SK-N-SH treated with all-trans-retinoic acid at 6 μM for 48 hours (cell line): ENCODE measurements at regions not wholly inside any gene's neighbourhood (a gene's known extent, or its start where the extent isn't known, plus 50 kb on each side); places are given as distances from the start of the nearest gene placed in this dataset.
"Not testable (repeated sequence)": the region's sequence is repeated elsewhere in the genome, so short reads cannot be mapped to it uniquely, and the experiment has no call there.

Source experiments
- ATAC-seq: fragments of 200-7000 bp; cut with Tn5 transposase; 3 replicates; pipeline ENCODE4 v1.9.1; 2020; ENCODE audit warnings: mild to moderate bottlenecking, moderate library complexity
- ARNTL ChIP-seq: fragments of 450-650 bp; formaldehyde crosslinking; IDR thresholded peaks from 2 replicates; pipeline ENCODE4 v1.5.0; 2020; ENCODE audit warnings: low read depth, mild to moderate bottlenecking, moderate library complexity, borderline replicate concordance
- CSDC2 ChIP-seq: fragments of 250-450 bp; sonication (Bioruptor Pico); IDR thresholded peaks from 2 replicates; pipeline ENCODE4 v1.5.0; 2020; ENCODE audit warnings: mild to moderate bottlenecking, moderate library complexity
- GLIS3 ChIP-seq: fragments of 250-450 bp; sonication (Bioruptor Pico); IDR thresholded peaks from 2 replicates; pipeline ENCODE4 v1.5.0; 2020; ENCODE audit warnings: mild to moderate bottlenecking, moderate library complexity
- ISL1 ChIP-seq: fragments of 250-450 bp; sonication (Bioruptor Pico); IDR thresholded peaks from 2 replicates; pipeline ENCODE4 v2.1.2; 2022; ENCODE audit warnings: mild to moderate bottlenecking, moderate library complexity
- OSR1 ChIP-seq: fragments of 250-450 bp; sonication (Bioruptor Pico); IDR thresholded peaks from 2 replicates; pipeline ENCODE4 v1.8.0; 2022; ENCODE audit warnings: moderate library complexity, mild to moderate bottlenecking, inconsistent platforms
- PPARA ChIP-seq: fragments of 250-450 bp; sonication (Bioruptor Pico); IDR thresholded peaks from 2 replicates; pipeline ENCODE4 v1.5.0; 2020; ENCODE audit warnings: mild to moderate bottlenecking, borderline replicate concordance
- RARB ChIP-seq: fragments of 250-450 bp; sonication (Bioruptor Pico); IDR thresholded peaks from 2 replicates; pipeline ENCODE4 v1.8.0; 2021; ENCODE audit warnings: mild to moderate bottlenecking, moderate library complexity
- SNAI2 ChIP-seq: fragments of 250-450 bp; sonication (Bioruptor Pico); IDR thresholded peaks from 2 replicates; pipeline ENCODE4 v1.5.0; 2020; ENCODE audit warnings: mild to moderate bottlenecking, moderate library complexity
- TCF4 ChIP-seq: fragments of 250-450 bp; sonication (Bioruptor Pico); IDR thresholded peaks from 2 replicates; pipeline ENCODE4 v1.8.0; 2021; ENCODE audit warnings: mild to moderate bottlenecking, moderate library complexity, borderline replicate concordance
- TOX ChIP-seq: fragments of 250-450 bp; sonication (Bioruptor Pico); IDR thresholded peaks from 2 replicates; pipeline ENCODE4 v1.8.0; 2021; ENCODE audit warnings: mild to moderate bottlenecking, moderate library complexity, borderline replicate concordance
- ZC3H10 ChIP-seq: fragments of 250-450 bp; sonication (Bioruptor Pico); IDR thresholded peaks from 2 replicates; pipeline ENCODE4 v1.5.1; 2021; ENCODE audit warnings: mild to moderate bottlenecking, moderate library complexity
- ZFP3 ChIP-seq: fragments of 250-450 bp; sonication (Bioruptor Pico); IDR thresholded peaks from 2 replicates; pipeline ENCODE4 v1.5.0; 2020; ENCODE audit warnings: mild to moderate bottlenecking, moderate library complexity
- ZFP30 ChIP-seq: fragments of 450-650 bp; formaldehyde crosslinking; IDR thresholded peaks from 2 replicates; pipeline ENCODE4 v1.5.0; 2022; ENCODE audit warnings: mild to moderate bottlenecking, moderate library complexity
- ZNF565 ChIP-seq: fragments of 450-650 bp; formaldehyde crosslinking; conservative IDR thresholded peaks from 2 replicates; pipeline ENCODE4 v1.5.0; 2020; ENCODE audit warnings: low read depth, mild to moderate bottlenecking, moderate library complexity
- ZNF70 ChIP-seq: fragments of 450-650 bp; formaldehyde crosslinking; IDR thresholded peaks from 2 replicates; pipeline ENCODE4 v1.5.0; 2020; ENCODE audit warnings: mild to moderate bottlenecking, moderate library complexity
- ZNF8 ChIP-seq: fragments of 450-650 bp; formaldehyde crosslinking; IDR thresholded peaks from 2 replicates; pipeline ENCODE4 v1.5.0; 2020; ENCODE audit warnings: mild to moderate bottlenecking, moderate library complexity
- TF ChIP-seq, protein P1 (sequence below): fragments of 250-450 bp; sonication (Bioruptor Pico); IDR thresholded peaks from 2 replicates; pipeline ENCODE4 v1.5.0; 2020; ENCODE audit warnings: mild to moderate bottlenecking, moderate library complexity
- TF ChIP-seq, protein P2 (sequence below): fragments of 250-450 bp; sonication (Bioruptor Pico); IDR thresholded peaks from 2 replicates; pipeline ENCODE4 v1.5.1; 2021; ENCODE audit warnings: mild to moderate bottlenecking, moderate library complexity
- TF ChIP-seq, protein P3 (sequence below): fragments of 250-450 bp; sonication (Bioruptor Pico); IDR thresholded peaks from 2 replicates; pipeline ENCODE4 v1.5.1; 2020; ENCODE audit warnings: low read depth, mild to moderate bottlenecking, moderate library complexity

DNA sequence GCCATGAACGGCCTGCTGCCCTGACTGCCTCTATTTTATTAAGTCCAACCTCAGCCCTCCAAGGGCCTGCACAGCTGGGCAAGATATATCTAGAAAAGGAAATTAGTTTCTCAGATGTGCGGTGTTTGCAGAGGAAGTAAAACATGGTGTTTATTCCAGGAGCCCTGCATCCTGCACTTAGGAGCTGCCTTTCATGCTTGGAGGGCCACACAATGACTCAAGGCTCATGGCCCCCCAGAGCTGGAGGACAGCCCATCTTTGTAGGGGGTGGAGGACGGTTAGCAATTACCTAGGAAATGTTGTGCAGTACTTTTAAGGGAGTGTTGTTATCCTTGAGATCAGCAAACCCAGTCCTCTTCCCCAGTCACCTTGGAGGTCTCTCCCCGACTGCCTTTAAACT lies 80.5 kb downstream of the COPRS start (continued):
- TF ChIP-seq, protein P1, sequence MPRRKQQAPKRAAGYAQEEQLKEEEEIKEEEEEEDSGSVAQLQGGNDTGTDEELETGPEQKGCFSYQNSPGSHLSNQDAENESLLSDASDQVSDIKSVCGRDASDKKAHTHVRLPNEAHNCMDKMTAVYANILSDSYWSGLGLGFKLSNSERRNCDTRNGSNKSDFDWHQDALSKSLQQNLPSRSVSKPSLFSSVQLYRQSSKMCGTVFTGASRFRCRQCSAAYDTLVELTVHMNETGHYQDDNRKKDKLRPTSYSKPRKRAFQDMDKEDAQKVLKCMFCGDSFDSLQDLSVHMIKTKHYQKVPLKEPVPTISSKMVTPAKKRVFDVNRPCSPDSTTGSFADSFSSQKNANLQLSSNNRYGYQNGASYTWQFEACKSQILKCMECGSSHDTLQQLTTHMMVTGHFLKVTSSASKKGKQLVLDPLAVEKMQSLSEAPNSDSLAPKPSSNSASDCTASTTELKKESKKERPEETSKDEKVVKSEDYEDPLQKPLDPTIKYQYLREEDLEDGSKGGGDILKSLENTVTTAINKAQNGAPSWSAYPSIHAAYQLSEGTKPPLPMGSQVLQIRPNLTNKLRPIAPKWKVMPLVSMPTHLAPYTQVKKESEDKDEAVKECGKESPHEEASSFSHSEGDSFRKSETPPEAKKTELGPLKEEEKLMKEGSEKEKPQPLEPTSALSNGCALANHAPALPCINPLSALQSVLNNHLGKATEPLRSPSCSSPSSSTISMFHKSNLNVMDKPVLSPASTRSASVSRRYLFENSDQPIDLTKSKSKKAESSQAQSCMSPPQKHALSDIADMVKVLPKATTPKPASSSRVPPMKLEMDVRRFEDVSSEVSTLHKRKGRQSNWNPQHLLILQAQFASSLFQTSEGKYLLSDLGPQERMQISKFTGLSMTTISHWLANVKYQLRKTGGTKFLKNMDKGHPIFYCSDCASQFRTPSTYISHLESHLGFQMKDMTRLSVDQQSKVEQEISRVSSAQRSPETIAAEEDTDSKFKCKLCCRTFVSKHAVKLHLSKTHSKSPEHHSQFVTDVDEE (CRISPR knock-in tag): no peak
- TF ChIP-seq TOX: no peak

DNA sequence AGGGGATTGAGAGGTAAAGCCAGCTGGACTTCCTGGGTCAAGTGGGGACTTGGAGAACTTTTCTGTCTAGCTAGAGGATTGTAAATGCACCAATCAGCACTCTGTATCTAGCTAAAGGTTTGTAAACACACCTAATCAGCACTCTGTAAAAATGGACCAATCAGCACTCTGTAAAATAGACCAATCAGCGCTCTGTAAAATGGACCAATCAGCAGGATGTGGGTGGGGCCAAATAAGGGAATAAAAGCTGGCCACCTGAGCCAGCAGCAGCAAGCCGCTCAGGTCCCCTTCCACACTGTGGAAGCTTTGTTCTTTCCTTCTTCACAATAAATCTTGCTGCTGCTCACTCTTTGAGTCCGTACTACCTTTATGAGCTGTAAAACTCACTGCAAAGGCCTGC lies 87.7 kb downstream of the COPRS start:
- ATAC-seq: not testable (repeated sequence)

DNA sequence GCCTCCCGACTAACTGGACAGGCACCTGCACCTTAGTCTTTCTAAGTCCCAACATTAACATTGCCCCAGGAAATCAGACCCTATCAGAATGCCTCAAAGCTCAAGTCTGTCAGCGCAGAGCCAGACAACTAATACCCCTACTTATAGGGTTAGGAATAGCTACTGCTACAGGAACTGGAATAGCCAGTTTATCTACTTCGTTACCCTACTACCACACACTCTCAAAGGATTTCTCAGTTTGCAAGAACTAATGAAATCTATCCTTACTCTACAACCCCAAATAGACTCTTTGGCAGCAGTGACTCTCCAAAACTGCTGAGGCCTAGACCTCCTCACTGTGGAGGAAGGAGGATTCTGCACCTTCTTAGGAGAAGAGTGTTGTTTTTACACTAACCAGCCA lies 88.5 kb downstream of the COPRS start:
- ATAC-seq: not testable (repeated sequence)

DNA sequence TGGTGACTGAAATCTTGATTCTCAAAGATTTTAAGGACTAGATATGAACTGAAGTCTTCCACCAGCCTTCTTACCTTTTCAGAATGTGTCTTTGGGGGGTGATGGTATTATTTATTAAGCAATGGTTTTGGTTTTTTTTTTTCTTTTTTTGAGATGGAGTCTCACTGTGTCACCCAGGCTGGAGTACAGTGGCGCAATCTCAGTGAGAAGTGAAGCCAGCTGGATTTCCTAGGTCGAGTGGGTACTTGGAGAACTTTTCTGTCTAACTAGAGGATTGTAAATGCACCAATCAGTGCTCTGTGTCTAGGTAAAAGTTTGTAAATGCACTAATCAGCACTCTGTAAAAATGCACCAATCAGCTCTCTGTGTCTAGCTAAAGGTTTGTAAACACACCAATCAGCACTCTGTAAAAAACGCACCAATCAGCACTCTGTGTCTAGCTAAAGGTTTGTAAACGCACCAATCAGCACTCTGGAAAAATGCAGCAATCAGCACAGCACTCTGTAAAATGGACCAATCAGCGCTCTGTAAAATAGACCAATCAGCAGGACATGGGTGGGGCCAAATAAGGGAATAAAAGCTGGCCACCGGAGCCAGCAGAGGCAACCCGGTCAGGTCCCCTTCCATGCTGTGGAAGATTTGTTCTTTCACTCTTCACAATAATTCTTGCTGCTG lies 97.1 kb downstream of the COPRS start:
- not testable (repeated sequence) for ATAC-seq

DNA sequence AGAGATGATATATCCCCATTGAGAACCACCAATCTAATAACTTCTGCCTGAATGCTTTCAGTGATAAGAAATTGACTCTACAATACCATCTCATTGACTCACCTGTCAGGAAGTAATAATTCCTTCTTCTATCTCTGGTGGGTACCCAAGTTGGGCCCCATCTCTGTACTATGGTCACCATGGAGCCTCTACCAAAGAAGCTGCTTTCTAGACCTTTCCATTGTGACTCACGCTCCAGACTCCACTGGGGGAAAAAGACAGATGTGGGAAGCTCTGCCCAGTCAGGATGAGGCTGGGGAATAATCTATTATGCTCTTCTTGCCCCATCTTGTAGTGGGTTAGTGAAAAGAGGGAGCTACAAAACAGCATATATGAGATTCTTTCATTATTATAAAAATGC lies 100.4 kb downstream of the COPRS start:
- no peak for ATAC-seq

DNA sequence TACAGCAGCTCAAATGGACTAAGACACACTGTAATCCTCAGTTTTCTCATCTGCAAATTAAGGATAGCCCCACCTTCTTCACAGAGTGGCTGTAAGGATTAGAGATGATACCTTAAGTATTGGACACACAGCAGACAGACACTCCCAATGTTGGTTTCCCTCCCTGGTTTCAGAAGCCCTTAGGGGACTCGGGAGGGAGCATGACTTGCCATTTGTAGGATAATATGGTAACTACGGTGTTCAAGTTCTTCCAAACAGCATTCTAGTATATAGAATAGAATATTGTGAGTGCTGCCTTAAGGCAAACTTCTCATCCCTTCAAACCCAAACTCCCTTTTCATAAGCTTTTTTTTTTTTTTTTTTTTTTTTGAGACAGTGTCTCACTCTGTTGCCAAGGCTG lies 101.9 kb downstream of the COPRS start:
- ATAC-seq: no peak
- TF ChIP-seq ZFP3 (CRISPR knock-in tag) (no peak), OSR1 (no peak), ISL1 (CRISPR knock-in tag) (no peak), ZNF565 (no peak), GLIS3 (CRISPR knock-in tag) (no peak), CSDC2 (CRISPR knock-in tag) (no peak), SNAI2 (no peak), RARB (no peak)
- TF ChIP-seq, protein P2, sequence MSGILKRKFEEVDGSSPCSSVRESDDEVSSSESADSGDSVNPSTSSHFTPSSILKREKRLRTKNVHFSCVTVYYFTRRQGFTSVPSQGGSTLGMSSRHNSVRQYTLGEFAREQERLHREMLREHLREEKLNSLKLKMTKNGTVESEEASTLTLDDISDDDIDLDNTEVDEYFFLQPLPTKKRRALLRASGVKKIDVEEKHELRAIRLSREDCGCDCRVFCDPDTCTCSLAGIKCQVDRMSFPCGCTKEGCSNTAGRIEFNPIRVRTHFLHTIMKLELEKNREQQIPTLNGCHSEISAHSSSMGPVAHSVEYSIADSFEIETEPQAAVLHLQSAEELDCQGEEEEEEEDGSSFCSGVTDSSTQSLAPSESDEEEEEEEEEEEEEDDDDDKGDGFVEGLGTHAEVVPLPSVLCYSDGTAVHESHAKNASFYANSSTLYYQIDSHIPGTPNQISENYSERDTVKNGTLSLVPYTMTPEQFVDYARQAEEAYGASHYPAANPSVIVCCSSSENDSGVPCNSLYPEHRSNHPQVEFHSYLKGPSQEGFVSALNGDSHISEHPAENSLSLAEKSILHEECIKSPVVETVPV (CRISPR knock-in tag): no peak
- TF ChIP-seq, protein P1 (CRISPR knock-in tag): no peak

More for the DNA sequence above, 100.4 kb downstream of the COPRS start:
- TF ChIP-seq ZNF565: no peak
- TF ChIP-seq, protein P2 (CRISPR knock-in tag): no peak
- TF ChIP-seq GLIS3 (CRISPR knock-in tag): no peak
- TF ChIP-seq ZFP30 (CRISPR knock-in tag): no peak
- TF ChIP-seq RARB: no peak
- TF ChIP-seq ARNTL (CRISPR knock-in tag): no peak
- no peak for TF ChIP-seq TCF4
- no peak for TF ChIP-seq ISL1 (CRISPR knock-in tag)
- no peak for TF ChIP-seq ZNF70
- TF ChIP-seq ZFP3 (CRISPR knock-in tag): no peak
- TF ChIP-seq ZNF8 (CRISPR knock-in tag): no peak
- no peak for TF ChIP-seq SNAI2
- TF ChIP-seq ZC3H10 (CRISPR knock-in tag): no peak
- no peak for TF ChIP-seq PPARA
- no peak for TF ChIP-seq TOX
- TF ChIP-seq, protein P3, sequence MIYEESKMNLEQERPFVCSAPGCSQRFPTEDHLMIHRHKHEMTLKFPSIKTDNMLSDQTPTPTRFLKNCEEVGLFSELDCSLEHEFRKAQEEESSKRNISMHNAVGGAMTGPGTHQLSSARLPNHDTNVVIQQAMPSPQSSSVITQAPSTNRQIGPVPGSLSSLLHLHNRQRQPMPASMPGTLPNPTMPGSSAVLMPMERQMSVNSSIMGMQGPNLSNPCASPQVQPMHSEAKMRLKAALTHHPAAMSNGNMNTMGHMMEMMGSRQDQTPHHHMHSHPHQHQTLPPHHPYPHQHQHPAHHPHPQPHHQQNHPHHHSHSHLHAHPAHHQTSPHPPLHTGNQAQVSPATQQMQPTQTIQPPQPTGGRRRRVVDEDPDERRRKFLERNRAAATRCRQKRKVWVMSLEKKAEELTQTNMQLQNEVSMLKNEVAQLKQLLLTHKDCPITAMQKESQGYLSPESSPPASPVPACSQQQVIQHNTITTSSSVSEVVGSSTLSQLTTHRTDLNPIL (CRISPR knock-in tag): no peak
